ENCODE measurements at regions not wholly inside any gene's neighbourhood (a gene's known extent, or its start where the extent isn't known, plus 50 kb on each side); places are given as distances from the start of the nearest gene placed in this dataset.
A peak's percentile ranks its signal among the peaks of the same experiment; 100 is the strongest.

DNA sequence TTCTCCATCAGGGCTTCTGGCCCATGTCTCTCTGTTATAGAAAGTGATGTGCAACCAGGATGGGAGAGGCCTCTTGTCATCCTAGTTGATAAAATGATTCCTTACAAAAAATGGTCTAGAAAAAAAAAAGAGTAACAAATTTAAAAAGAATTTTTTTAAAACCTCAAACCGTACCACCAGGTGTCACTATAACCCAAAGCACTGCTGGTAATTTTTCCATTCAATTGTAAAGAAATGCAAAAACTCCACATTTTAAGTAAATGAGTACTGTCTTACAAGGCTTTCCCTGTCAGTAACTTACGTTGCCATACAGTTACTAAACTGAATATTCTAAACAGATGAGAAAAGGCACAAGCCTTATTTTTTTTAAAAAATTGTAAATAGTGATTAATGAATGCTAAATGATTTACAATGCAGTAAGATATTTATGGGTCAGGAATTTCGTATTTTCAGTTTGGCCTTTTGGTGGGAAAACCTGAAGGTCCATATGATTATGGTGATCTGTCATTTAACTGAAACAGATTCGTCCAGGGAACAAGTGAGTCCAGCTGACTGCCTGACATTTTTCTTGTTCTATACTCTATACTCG is 95.4 kb downstream of the OGFRL1 start:
- H3K9me2 ChIP-seq (ENCODE audit: insufficient read depth, low read length), result no peaks in the 10 kb centered on the region
- H3K27ac ChIP-seq (ENCODE audit: low read depth, low read length, poor library complexity, severe bottlenecking), result no peak overlapping the region
- H3K4me2 ChIP-seq (ENCODE audit: low read length), result no peak overlapping the region
- BruUV-seq (replicated peaks), result no TSS peak
- no peaks in the 10 kb centered on the region for H3K79me2 ChIP-seq (ENCODE audit: insufficient read depth, low read depth, low read length)
- H2AFZ ChIP-seq (ENCODE audit: low read length), result no peak overlapping the region
- H3K4me3 ChIP-seq (ENCODE audit: low read depth, low read length, poor library complexity, severe bottlenecking), result no peak overlapping the region
- intact Hi-C loops (cut with micrococcal nuclease; ENCODE audit: unreplicated experiment), result loop anchor here (2.0 to 5.0 kb wide), 2 partner anchors 127 to 703 kb away; no protein-coding TSS in a partner anchor
- no peaks in the 10 kb centered on the region for H3K36me3 ChIP-seq (ENCODE audit: insufficient read depth, low read length)
- no peaks in the 10 kb centered on the region for H3K4me1 ChIP-seq (ENCODE audit: insufficient read depth, low read length, poor library complexity, severe bottlenecking)
- TF ChIP-seq, protein P1, sequence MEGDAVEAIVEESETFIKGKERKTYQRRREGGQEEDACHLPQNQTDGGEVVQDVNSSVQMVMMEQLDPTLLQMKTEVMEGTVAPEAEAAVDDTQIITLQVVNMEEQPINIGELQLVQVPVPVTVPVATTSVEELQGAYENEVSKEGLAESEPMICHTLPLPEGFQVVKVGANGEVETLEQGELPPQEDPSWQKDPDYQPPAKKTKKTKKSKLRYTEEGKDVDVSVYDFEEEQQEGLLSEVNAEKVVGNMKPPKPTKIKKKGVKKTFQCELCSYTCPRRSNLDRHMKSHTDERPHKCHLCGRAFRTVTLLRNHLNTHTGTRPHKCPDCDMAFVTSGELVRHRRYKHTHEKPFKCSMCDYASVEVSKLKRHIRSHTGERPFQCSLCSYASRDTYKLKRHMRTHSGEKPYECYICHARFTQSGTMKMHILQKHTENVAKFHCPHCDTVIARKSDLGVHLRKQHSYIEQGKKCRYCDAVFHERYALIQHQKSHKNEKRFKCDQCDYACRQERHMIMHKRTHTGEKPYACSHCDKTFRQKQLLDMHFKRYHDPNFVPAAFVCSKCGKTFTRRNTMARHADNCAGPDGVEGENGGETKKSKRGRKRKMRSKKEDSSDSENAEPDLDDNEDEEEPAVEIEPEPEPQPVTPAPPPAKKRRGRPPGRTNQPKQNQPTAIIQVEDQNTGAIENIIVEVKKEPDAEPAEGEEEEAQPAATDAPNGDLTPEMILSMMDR (conservative IDR thresholded peaks at IDR 0.05; ENCODE audit: low read length), result peak; percentile 93
- TF ChIP-seq EZH2phosphoT487 (IDR thresholded peaks at IDR 0.05; ENCODE audit: borderline replicate concordance, low read depth, low read length), result no peak
- ChIA-PET CTCF (ENCODE audit: unreplicated experiment) (no interaction called here), POLR2A (no interaction called here)
- peak; percentile 60 for DNase-seq (ENCODE audit: low spot score)
- H4K20me1 ChIP-seq (ENCODE audit: insufficient read depth, low read length), result no peaks in the 10 kb centered on the region
- no peaks in the 10 kb centered on the region for H3K9me3 ChIP-seq (ENCODE audit: low read length)

DNA sequence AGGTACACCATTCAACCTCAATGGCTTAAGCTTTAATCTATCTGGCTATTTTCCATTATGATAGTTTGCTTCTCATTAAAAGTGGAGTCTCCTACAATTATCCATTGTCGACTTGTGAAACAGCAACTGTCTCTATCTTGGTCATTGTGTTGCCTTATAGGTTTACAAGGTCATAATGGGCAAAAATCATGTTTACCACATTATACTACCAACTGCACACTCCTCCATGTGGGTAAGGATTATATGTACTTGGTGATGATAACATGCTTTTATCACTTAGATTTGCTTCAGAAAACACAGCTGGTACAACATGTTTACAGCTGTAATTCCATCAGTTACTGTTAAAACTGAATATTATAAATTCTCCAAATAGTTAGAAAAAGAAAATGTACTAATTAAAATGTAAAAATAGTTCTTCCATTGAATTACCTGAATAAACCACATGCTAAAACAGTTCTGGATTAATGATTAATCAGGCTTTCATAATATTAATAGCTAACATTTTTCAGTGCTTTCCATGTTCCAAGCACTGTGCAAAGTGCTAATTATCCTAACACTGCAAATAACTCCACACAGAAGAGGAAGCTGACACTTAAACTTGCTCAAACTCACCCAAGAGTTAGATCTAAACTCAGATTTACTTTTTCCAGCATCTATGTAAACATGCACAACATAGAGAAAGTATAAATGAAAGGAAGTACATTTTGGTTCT is 96.7 kb downstream of the OGFRL1 start:
- Histone ChIP-seq H3K9me2 (ENCODE audit: insufficient read depth, low read length) (no peaks in the 10 kb centered on the region), H4K20me1 (ENCODE audit: insufficient read depth, low read length) (no peaks in the 10 kb centered on the region), H3K9me3 (ENCODE audit: low read length) (no peaks in the 10 kb centered on the region), H2AFZ (ENCODE audit: low read length) (no peak overlapping the region), H3K79me2 (ENCODE audit: insufficient read depth, low read depth, low read length) (no peaks in the 10 kb centered on the region), H3K36me3 (ENCODE audit: insufficient read depth, low read length) (no peaks in the 10 kb centered on the region), H3K27ac (ENCODE audit: low read depth, low read length, poor library complexity, severe bottlenecking) (no peak overlapping the region), H3K4me1 (ENCODE audit: insufficient read depth, low read length, poor library complexity, severe bottlenecking) (no peaks in the 10 kb centered on the region), H3K4me3 (ENCODE audit: low read depth, low read length, poor library complexity, severe bottlenecking) (no peak overlapping the region), H3K4me2 (ENCODE audit: low read length) (no peak overlapping the region)
- CTCF ChIA-PET (ENCODE audit: unreplicated experiment), result interaction anchor here (1.1 kb wide), 1 partner anchor 11 kb away, joined by 3 read pairs; no protein-coding TSS in a partner anchor
- intact Hi-C loops (cut with micrococcal nuclease; ENCODE audit: unreplicated experiment), result loop anchor here (2.0 kb wide), 1 partner anchor 126 kb away; no protein-coding TSS in a partner anchor
- DNase-seq (ENCODE audit: low spot score), result no peak
- POLR2A ChIA-PET, result interaction anchor here (0.5 to 1.9 kb wide), 4 partner anchors 15 to 650 kb away, joined by 3 to 8 read pairs (median 4); no protein-coding TSS in a partner anchor
- no peak for TF ChIP-seq EZH2phosphoT487 (IDR thresholded peaks at IDR 0.05; ENCODE audit: borderline replicate concordance, low read depth, low read length)
- TF ChIP-seq, protein P1 (conservative IDR thresholded peaks at IDR 0.05; ENCODE audit: low read length), result no peak
- BruUV-seq (replicated peaks), result no TSS peak

DNA sequence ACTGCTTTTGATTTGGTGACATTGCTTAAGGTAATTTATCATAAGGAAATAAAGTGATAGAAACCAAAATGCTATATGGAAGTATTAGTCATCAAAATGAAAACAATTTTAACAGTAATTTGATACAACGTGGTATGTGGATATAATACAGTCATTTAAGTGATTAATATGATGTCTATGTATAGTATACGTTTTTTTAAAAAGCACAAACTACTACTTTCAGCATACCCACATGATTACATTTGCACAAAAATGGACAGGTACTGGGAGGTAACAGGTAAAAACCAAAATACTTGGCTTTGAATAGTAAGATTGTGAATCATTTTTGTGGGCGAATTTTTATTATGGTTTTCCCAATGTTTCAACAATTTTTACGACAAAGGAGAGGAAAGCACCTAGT is 97.6 kb downstream of the OGFRL1 start:
- H3K9me3 ChIP-seq (ENCODE audit: low read length), result no peaks in the 10 kb centered on the region
- no peaks in the 10 kb centered on the region for H4K20me1 ChIP-seq (ENCODE audit: insufficient read depth, low read length)
- no peaks in the 10 kb centered on the region for H3K36me3 ChIP-seq (ENCODE audit: insufficient read depth, low read length)
- H3K79me2 ChIP-seq (ENCODE audit: insufficient read depth, low read depth, low read length), result no peaks in the 10 kb centered on the region
- H3K27ac ChIP-seq (ENCODE audit: low read depth, low read length, poor library complexity, severe bottlenecking), result no peak overlapping the region
- intact Hi-C loops (cut with micrococcal nuclease; ENCODE audit: unreplicated experiment), result no loop called here
- no peak overlapping the region for H3K4me2 ChIP-seq (ENCODE audit: low read length)
- no peaks in the 10 kb centered on the region for H3K4me1 ChIP-seq (ENCODE audit: insufficient read depth, low read length, poor library complexity, severe bottlenecking)
- H3K9me2 ChIP-seq (ENCODE audit: insufficient read depth, low read length), result no peaks in the 10 kb centered on the region
- TF ChIP-seq EZH2phosphoT487 (IDR thresholded peaks at IDR 0.05; ENCODE audit: borderline replicate concordance, low read depth, low read length), result no peak
- TF ChIP-seq, protein P1 (conservative IDR thresholded peaks at IDR 0.05; ENCODE audit: low read length), result no peak
- BruUV-seq (replicated peaks), result no TSS peak
- CTCF ChIA-PET (ENCODE audit: unreplicated experiment), result no interaction called here
- H3K4me3 ChIP-seq (ENCODE audit: low read depth, low read length, poor library complexity, severe bottlenecking), result no peak overlapping the region
- no peak for DNase-seq (ENCODE audit: low spot score)
- POLR2A ChIA-PET, result interaction anchor here (0.6 to 1.9 kb wide), 3 partner anchors 14 to 235 kb away, joined by 3 to 8 read pairs (median 5); no protein-coding TSS in a partner anchor
- no peak overlapping the region for H2AFZ ChIP-seq (ENCODE audit: low read length)
